BJ (cell line): ENCODE measurements at regions not wholly inside any gene's neighbourhood (a gene's known extent, or its start where the extent isn't known, plus 50 kb on each side); places are given as distances from the start of the nearest gene placed in this dataset.
"Not testable (repeated sequence)": the region's sequence is repeated elsewhere in the genome, so short reads cannot be mapped to it uniquely, and the experiment has no call there.

Source experiments
- CTCF ChIA-PET: fragments of 350-600 bp; formaldehyde crosslinking; extraction: SDS; loops from one replicate; lab custom pipeline; 2021; ENCODE audit warnings: antibody characterized with exemption, inconsistent platforms; lab: Yijun Ruan, JAX
- POLR2A ChIA-PET: fragments of 300-600 bp; sonication (Branson Sonifier 250); formaldehyde crosslinking; extraction: SDS; loops from one replicate; lab custom pipeline; 2021; ENCODE audit warnings: antibody characterized with exemption; lab: Charles Lee
- DNase-seq: peaks from one replicate; pipeline ENCODE4 v3.0.0-alpha.2; 2011; ENCODE audit warnings: low read depth
- H3K27me3 ChIP-seq: 2 replicates; pipeline ENCODE4 v1.6.0; 2011; ENCODE audit warnings: low read length; ENCODE audit not compliant: control insufficient read depth, insufficient read depth
- H3K36me3 ChIP-seq: 2 replicates; pipeline ENCODE4 v1.5.1; 2011; ENCODE audit warnings: low read length; ENCODE audit not compliant: control insufficient read depth, insufficient read depth
- H3K4me3 ChIP-seq: 2 replicates; pipeline ENCODE4 v1.5.1; 2011; ENCODE audit warnings: low read depth, mild to moderate bottlenecking, control low read depth, low read length
- TF ChIP-seq, protein P1 (sequence below): IDR thresholded peaks from 2 replicates; pipeline ENCODE4 v1.5.1; 2011; ENCODE audit warnings: low read depth, mild to moderate bottlenecking, control low read depth, inconsistent platforms, low read length, moderate library complexity; ENCODE audit not compliant: insufficient read depth

DNA sequence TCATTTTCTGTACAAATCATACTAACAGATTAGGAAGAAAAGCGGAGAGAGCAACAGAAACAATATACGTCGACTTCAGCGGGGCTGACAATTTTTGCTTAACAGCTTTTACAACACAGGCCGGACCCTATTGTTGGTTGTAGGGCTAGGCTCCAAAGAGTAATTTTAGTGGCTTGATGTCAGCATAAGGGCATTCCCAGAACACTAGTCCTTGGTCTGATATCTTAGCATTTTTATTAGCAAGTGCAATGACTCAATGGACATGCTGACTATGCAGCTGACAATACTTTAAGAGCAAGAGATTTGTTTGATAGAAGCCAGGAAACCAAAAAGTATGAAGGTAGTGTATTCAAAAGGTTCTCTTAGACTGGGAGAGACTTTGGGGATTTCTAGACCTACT is 209.9 kb downstream of the LNPK start:
- TF ChIP-seq, protein P1, sequence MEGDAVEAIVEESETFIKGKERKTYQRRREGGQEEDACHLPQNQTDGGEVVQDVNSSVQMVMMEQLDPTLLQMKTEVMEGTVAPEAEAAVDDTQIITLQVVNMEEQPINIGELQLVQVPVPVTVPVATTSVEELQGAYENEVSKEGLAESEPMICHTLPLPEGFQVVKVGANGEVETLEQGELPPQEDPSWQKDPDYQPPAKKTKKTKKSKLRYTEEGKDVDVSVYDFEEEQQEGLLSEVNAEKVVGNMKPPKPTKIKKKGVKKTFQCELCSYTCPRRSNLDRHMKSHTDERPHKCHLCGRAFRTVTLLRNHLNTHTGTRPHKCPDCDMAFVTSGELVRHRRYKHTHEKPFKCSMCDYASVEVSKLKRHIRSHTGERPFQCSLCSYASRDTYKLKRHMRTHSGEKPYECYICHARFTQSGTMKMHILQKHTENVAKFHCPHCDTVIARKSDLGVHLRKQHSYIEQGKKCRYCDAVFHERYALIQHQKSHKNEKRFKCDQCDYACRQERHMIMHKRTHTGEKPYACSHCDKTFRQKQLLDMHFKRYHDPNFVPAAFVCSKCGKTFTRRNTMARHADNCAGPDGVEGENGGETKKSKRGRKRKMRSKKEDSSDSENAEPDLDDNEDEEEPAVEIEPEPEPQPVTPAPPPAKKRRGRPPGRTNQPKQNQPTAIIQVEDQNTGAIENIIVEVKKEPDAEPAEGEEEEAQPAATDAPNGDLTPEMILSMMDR = no peak
- CTCF ChIA-PET = interaction anchor here (0.6 kb wide), 1 partner anchor 26 kb away, joined by 3 read pairs; no protein-coding TSS in a partner anchor
- DNase-seq = no peak

DNA sequence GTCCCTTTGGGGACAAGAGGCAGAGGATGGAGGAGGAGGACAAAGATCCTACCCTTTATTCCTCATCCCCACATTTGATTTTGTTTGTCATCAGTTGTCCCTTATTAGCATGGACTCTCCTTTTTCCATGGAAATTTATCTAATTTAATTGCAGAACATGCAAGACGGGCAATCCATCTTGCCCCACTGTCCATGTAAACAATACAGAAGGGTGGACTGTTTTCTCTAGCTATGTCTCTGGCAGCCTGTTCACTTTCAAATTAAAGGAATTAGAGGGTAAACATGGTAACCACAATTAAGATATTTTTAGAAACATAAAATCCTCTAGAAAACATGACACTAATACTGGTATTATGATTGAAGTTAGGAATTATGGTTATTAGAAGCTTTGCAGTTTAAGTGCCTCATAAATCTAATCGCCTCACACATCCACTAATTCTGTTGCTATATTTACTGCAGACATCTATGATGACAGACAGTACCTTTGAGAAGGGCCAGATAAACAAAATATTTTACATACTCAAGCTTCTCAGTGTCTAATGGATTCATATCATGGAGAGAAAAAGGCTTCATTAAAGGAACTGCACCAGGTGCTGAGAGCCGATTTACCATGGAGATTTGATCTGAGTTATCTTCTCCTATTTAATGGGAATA is 215.5 kb downstream of the LNPK start:
- TF ChIP-seq, protein P1 = no peak
- no peak for DNase-seq
- ChIA-PET POLR2A (no interaction called here), CTCF (interaction anchor here (0.6 kb wide), 1 partner anchor 57 kb away, joined by 3 read pairs; no protein-coding TSS in a partner anchor)
- H3K27me3 ChIP-seq = no peaks in the 10 kb centered on the region
- H3K4me3 ChIP-seq = no peak overlapping the region
- no peaks in the 10 kb centered on the region for H3K36me3 ChIP-seq

More for the DNA sequence above, 209.9 kb downstream of the LNPK start:
- Histone ChIP-seq H3K4me3 (no peak overlapping the region), H3K36me3 (no peaks in the 10 kb centered on the region), H3K27me3 (no peaks in the 10 kb centered on the region)
- POLR2A ChIA-PET = no interaction called here

DNA sequence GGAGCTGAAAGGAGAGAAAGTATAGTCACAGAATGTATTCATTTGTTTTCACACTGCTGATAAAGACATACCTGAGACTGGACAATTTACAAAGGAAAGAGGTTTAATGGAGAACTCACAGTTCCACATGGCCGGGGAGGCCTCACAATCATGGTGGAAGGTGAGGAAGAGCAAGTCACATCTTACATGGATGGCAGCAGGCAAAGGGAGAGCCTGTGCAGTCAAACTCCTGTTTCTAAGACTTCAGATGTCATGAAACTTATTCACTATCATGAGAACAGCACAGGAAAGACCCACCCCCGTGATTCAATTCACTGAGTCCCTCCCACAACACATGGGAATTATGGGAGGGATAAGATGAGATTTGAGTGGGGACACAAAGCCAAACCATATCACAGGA is 224.7 kb downstream of the LNPK start:
- CTCF ChIA-PET, DNase-seq, H3K27me3 ChIP-seq: not testable (repeated sequence)

DNA sequence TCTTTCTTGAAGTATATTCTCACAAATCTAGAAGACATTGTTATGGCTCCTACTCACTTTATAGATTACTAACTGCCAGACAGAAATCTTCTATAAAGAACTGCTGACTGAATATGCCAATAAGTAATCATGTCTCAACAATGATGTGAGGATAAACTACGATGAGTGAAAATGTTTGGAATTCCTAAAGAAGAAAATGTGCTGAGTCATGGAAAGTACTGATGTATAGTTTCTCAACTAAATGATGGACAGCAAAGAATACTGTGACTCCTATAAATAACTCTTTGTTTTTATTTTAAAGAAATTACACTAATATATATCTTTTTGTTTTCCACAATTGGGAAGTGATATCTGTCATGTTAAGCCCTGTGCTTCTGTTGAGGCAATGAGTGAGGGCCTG is 232.9 kb downstream of the LNPK start:
- ChIA-PET CTCF (no interaction called here), POLR2A (no interaction called here)
- Histone ChIP-seq H3K4me3 (no peak overlapping the region), H3K36me3 (no peaks in the 10 kb centered on the region), H3K27me3 (no peaks in the 10 kb centered on the region)
- no peak for DNase-seq
- TF ChIP-seq, protein P1 = no peak

More for the DNA sequence above, 224.7 kb downstream of the LNPK start:
- H3K4me3 ChIP-seq, H3K36me3 ChIP-seq, POLR2A ChIA-PET: not testable (repeated sequence)

DNA sequence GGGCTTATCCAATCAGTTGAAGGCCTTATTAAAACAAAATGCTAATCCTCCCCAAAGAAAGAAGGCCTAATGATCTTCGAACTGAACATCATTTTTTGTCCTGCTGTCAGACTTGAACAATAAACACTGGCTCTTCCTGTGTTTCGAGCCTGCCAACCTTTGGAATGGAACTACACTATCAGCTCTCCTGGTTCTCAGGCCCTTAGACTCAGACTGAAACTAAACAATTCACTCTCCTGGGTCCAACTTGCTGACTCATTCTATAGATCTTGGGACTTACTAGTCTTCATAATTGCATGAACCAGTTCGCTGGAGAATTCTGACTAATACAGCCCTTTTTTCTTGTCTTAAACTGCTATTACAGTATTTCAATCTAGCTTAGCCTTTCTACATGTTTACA is 235.2 kb downstream of the LNPK start:
- no peaks in the 10 kb centered on the region for H3K36me3 ChIP-seq
- H3K27me3 ChIP-seq = no peaks in the 10 kb centered on the region
- CTCF ChIA-PET = interaction anchor here (0.6 kb wide), 1 partner anchor 761 kb away, joined by 3 read pairs; no protein-coding TSS in a partner anchor
- DNase-seq = no peak
- no peak overlapping the region for H3K4me3 ChIP-seq
- TF ChIP-seq, protein P1 = no peak
- POLR2A ChIA-PET = no interaction called here
